ENCODE measurements at regions not wholly inside any gene's neighbourhood (a gene's known extent, or its start where the extent isn't known, plus 50 kb on each side); places are given as distances from the start of the nearest gene placed in this dataset.

GRCh38 chr2:204331988-204332387 lies 213.3 kb upstream of the PARD3B start:
- no peak overlapping the region for H2AFZ ChIP-seq (ENCODE audit: low read length)
- no peak overlapping the region for H3K4me2 ChIP-seq (ENCODE audit: low read depth, low read length, poor library complexity, severe bottlenecking)
- H3K4me3 ChIP-seq (ENCODE audit: low read length): no peak overlapping the region
- H3K27ac ChIP-seq (ENCODE audit: low read length): no peak overlapping the region
- no peaks in the 10 kb centered on the region for H3K27me3 ChIP-seq (ENCODE audit: low read length)
- H4K20me1 ChIP-seq (ENCODE audit: insufficient read depth, low read depth, low read length): no peaks in the 10 kb centered on the region
- no peak for DNase-seq
- no peaks in the 10 kb centered on the region for H3K79me2 ChIP-seq (ENCODE audit: low read length)
- H3K36me3 ChIP-seq (ENCODE audit: insufficient read depth, low read length): no peaks in the 10 kb centered on the region
- no peak overlapping the region for H3K9ac ChIP-seq (ENCODE audit: low read length)
- H3K9me2 ChIP-seq (replicated peaks; ENCODE audit: insufficient read depth, low read length): no peaks in the 10 kb centered on the region
- no peaks in the 10 kb centered on the region for H3K4me1 ChIP-seq (ENCODE audit: low read length)
- no peaks in the 10 kb centered on the region for H3K9me3 ChIP-seq (ENCODE audit: low read length)

GRCh38 chr2:204332706-204333105 lies 212.6 kb upstream of the PARD3B start:
- no peak overlapping the region for H3K9ac ChIP-seq (ENCODE audit: low read length)
- no peak overlapping the region for H2AFZ ChIP-seq (ENCODE audit: low read length)
- no peaks in the 10 kb centered on the region for H3K4me1 ChIP-seq (ENCODE audit: low read length)
- no peak overlapping the region for H3K4me2 ChIP-seq (ENCODE audit: low read depth, low read length, poor library complexity, severe bottlenecking)
- no peaks in the 10 kb centered on the region for H3K79me2 ChIP-seq (ENCODE audit: low read length)
- no peaks in the 10 kb centered on the region for H3K36me3 ChIP-seq (ENCODE audit: insufficient read depth, low read length)
- H3K27me3 ChIP-seq (ENCODE audit: low read length): no peaks in the 10 kb centered on the region
- H3K9me3 ChIP-seq (ENCODE audit: low read length): no peaks in the 10 kb centered on the region
- no peaks in the 10 kb centered on the region for H4K20me1 ChIP-seq (ENCODE audit: insufficient read depth, low read depth, low read length)
- DNase-seq: no peak
- H3K9me2 ChIP-seq (replicated peaks; ENCODE audit: insufficient read depth, low read length): no peaks in the 10 kb centered on the region
- no peak overlapping the region for H3K4me3 ChIP-seq (ENCODE audit: low read length)
- H3K27ac ChIP-seq (ENCODE audit: low read length): no peak overlapping the region

- H2AFZ ChIP-seq (ENCODE audit: low read length): no peak overlapping the region
- no peaks in the 10 kb centered on the region for H3K9me3 ChIP-seq (ENCODE audit: low read length)
- H3K9me2 ChIP-seq (replicated peaks; ENCODE audit: insufficient read depth, low read length): no peaks in the 10 kb centered on the region
Observed at GRCh38 chr2:204333861-204334260, 211.4 kb upstream of the PARD3B start.

GRCh38 chr2:204335451-204336058 lies 209.7 kb upstream of the PARD3B start:
- no peaks in the 10 kb centered on the region for H3K36me3 ChIP-seq (ENCODE audit: insufficient read depth, low read length)
- H3K4me2 ChIP-seq (ENCODE audit: low read depth, low read length, poor library complexity, severe bottlenecking): no peak overlapping the region
- no peaks in the 10 kb centered on the region for H3K9me3 ChIP-seq (ENCODE audit: low read length)
- H3K27ac ChIP-seq (ENCODE audit: low read length): no peak overlapping the region
- no peaks in the 10 kb centered on the region for H3K4me1 ChIP-seq (ENCODE audit: low read length)
- no peak overlapping the region for H3K4me3 ChIP-seq (ENCODE audit: low read length)
- DNase-seq: no peak
- H3K9ac ChIP-seq (ENCODE audit: low read length): no peak overlapping the region
- no peak overlapping the region for H2AFZ ChIP-seq (ENCODE audit: low read length)
- no peaks in the 10 kb centered on the region for H3K9me2 ChIP-seq (replicated peaks; ENCODE audit: insufficient read depth, low read length)
- no peaks in the 10 kb centered on the region for H3K27me3 ChIP-seq (ENCODE audit: low read length)
- H3K79me2 ChIP-seq (ENCODE audit: low read length): no peaks in the 10 kb centered on the region
- no peaks in the 10 kb centered on the region for H4K20me1 ChIP-seq (ENCODE audit: insufficient read depth, low read depth, low read length)

More at GRCh38 chr2:204333861-204334260, 211.4 kb upstream of the PARD3B start:
- H3K9ac ChIP-seq (ENCODE audit: low read length): no peak overlapping the region
- H3K4me2 ChIP-seq (ENCODE audit: low read depth, low read length, poor library complexity, severe bottlenecking): no peak overlapping the region
- H3K36me3 ChIP-seq (ENCODE audit: insufficient read depth, low read length): no peaks in the 10 kb centered on the region
- no peaks in the 10 kb centered on the region for H3K79me2 ChIP-seq (ENCODE audit: low read length)
- no peak for DNase-seq
- H3K4me3 ChIP-seq (ENCODE audit: low read length): no peak overlapping the region
- H4K20me1 ChIP-seq (ENCODE audit: insufficient read depth, low read depth, low read length): no peaks in the 10 kb centered on the region
- no peak overlapping the region for H3K27ac ChIP-seq (ENCODE audit: low read length)
- no peaks in the 10 kb centered on the region for H3K27me3 ChIP-seq (ENCODE audit: low read length)
- H3K4me1 ChIP-seq (ENCODE audit: low read length): no peaks in the 10 kb centered on the region

- Histone ChIP-seq H3K4me2 (ENCODE audit: low read depth, low read length, poor library complexity, severe bottlenecking) (no peak overlapping the region), H2AFZ (ENCODE audit: low read length) (no peak overlapping the region), H3K4me1 (ENCODE audit: low read length) (no peaks in the 10 kb centered on the region), H3K27me3 (ENCODE audit: low read length) (no peaks in the 10 kb centered on the region), H3K4me3 (ENCODE audit: low read length) (no peak overlapping the region), H4K20me1 (ENCODE audit: insufficient read depth, low read depth, low read length) (no peaks in the 10 kb centered on the region), H3K36me3 (ENCODE audit: insufficient read depth, low read length) (no peaks in the 10 kb centered on the region), H3K27ac (ENCODE audit: low read length) (no peak overlapping the region), H3K79me2 (ENCODE audit: low read length) (no peaks in the 10 kb centered on the region), H3K9me2 (replicated peaks; ENCODE audit: insufficient read depth, low read length) (no peaks in the 10 kb centered on the region), H3K9me3 (ENCODE audit: low read length) (no peaks in the 10 kb centered on the region), H3K9ac (ENCODE audit: low read length) (no peak overlapping the region)
- no peak for DNase-seq
Observed at GRCh38 chr2:204336153-204336744, 209.0 kb upstream of the PARD3B start.

- H3K36me3 ChIP-seq (ENCODE audit: insufficient read depth, low read length): no peaks in the 10 kb centered on the region
- H2AFZ ChIP-seq (ENCODE audit: low read length): no peak overlapping the region
- no peaks in the 10 kb centered on the region for H3K9me2 ChIP-seq (replicated peaks; ENCODE audit: insufficient read depth, low read length)
- no peak overlapping the region for H3K9ac ChIP-seq (ENCODE audit: low read length)
- no peak overlapping the region for H3K4me2 ChIP-seq (ENCODE audit: low read depth, low read length, poor library complexity, severe bottlenecking)
- no peaks in the 10 kb centered on the region for H4K20me1 ChIP-seq (ENCODE audit: insufficient read depth, low read depth, low read length)
- H3K4me3 ChIP-seq (ENCODE audit: low read length): no peak overlapping the region
- no peaks in the 10 kb centered on the region for H3K27me3 ChIP-seq (ENCODE audit: low read length)
- no peaks in the 10 kb centered on the region for H3K4me1 ChIP-seq (ENCODE audit: low read length)
- DNase-seq: no peak
- H3K27ac ChIP-seq (ENCODE audit: low read length): no peak overlapping the region
- no peaks in the 10 kb centered on the region for H3K79me2 ChIP-seq (ENCODE audit: low read length)
- no peaks in the 10 kb centered on the region for H3K9me3 ChIP-seq (ENCODE audit: low read length)
Observed at GRCh38 chr2:204337638-204338037, 207.6 kb upstream of the PARD3B start.

- H3K27me3 ChIP-seq (ENCODE audit: low read length): no peaks in the 10 kb centered on the region
- H3K9me3 ChIP-seq (ENCODE audit: low read length): no peaks in the 10 kb centered on the region
- H3K9me2 ChIP-seq (replicated peaks; ENCODE audit: insufficient read depth, low read length): no peaks in the 10 kb centered on the region
- no peak overlapping the region for H2AFZ ChIP-seq (ENCODE audit: low read length)
- no peak overlapping the region for H3K9ac ChIP-seq (ENCODE audit: low read length)
- no peaks in the 10 kb centered on the region for H3K36me3 ChIP-seq (ENCODE audit: insufficient read depth, low read length)
- no peak overlapping the region for H3K27ac ChIP-seq (ENCODE audit: low read length)
- no peaks in the 10 kb centered on the region for H3K4me1 ChIP-seq (ENCODE audit: low read length)
- H3K4me2 ChIP-seq (ENCODE audit: low read depth, low read length, poor library complexity, severe bottlenecking): no peak overlapping the region
- H4K20me1 ChIP-seq (ENCODE audit: insufficient read depth, low read depth, low read length): no peaks in the 10 kb centered on the region
- DNase-seq: no peak
- H3K4me3 ChIP-seq (ENCODE audit: low read length): no peak overlapping the region
- no peaks in the 10 kb centered on the region for H3K79me2 ChIP-seq (ENCODE audit: low read length)
Observed at GRCh38 chr2:204339212-204339715, 206.0 kb upstream of the PARD3B start.

GRCh38 chr2:204340511-204340910 lies 204.8 kb upstream of the PARD3B start:
- Histone ChIP-seq H3K27ac (ENCODE audit: low read length) (no peak overlapping the region), H3K27me3 (ENCODE audit: low read length) (no peaks in the 10 kb centered on the region), H3K9ac (ENCODE audit: low read length) (no peak overlapping the region), H3K36me3 (ENCODE audit: insufficient read depth, low read length) (no peaks in the 10 kb centered on the region), H3K9me2 (replicated peaks; ENCODE audit: insufficient read depth, low read length) (no peaks in the 10 kb centered on the region), H3K9me3 (ENCODE audit: low read length) (no peaks in the 10 kb centered on the region), H4K20me1 (ENCODE audit: insufficient read depth, low read depth, low read length) (no peaks in the 10 kb centered on the region), H3K4me1 (ENCODE audit: low read length) (no peaks in the 10 kb centered on the region), H2AFZ (ENCODE audit: low read length) (no peak overlapping the region), H3K4me3 (ENCODE audit: low read length) (no peak overlapping the region), H3K4me2 (ENCODE audit: low read depth, low read length, poor library complexity, severe bottlenecking) (no peak overlapping the region), H3K79me2 (ENCODE audit: low read length) (no peaks in the 10 kb centered on the region)
- DNase-seq: no peak
